ENCODE measurements at regions not wholly inside any gene's neighbourhood (a gene's known extent, or its start where the extent isn't known, plus 50 kb on each side); places are given as distances from the start of the nearest gene placed in this dataset.

- no peak for DNase-seq (ENCODE audit: low spot score)
Measured at GRCh38 chr14:22477569-22478194, 111.3 kb downstream of the DAD1 start.

GRCh38 chr14:22476887-22477286, 112.1 kb downstream of the DAD1 start:
- no peak for DNase-seq (ENCODE audit: low spot score)

GRCh38 chr14:22476005-22476751, 112.8 kb downstream of the DAD1 start:
- DNase-seq (ENCODE audit: low spot score): no peak

GRCh38 chr14:22475381-22475780, 113.6 kb downstream of the DAD1 start:
- DNase-seq (ENCODE audit: low spot score): no peak

- DNase-seq (ENCODE audit: low spot score): no peak
Measured at GRCh38 chr14:22474730-22475351, 114.2 kb downstream of the DAD1 start.

- DNase-seq (ENCODE audit: low spot score): peak; percentile 67
Measured at GRCh38 chr14:22472935-22473854, 115.8 kb downstream of the DAD1 start.

- no peak for DNase-seq (ENCODE audit: low spot score)
Measured at GRCh38 chr14:22472466-22472865, 116.6 kb downstream of the DAD1 start.

GRCh38 chr14:22471545-22472121, 117.4 kb downstream of the DAD1 start:
- peak; percentile 33 for DNase-seq (ENCODE audit: low spot score)

GRCh38 chr14:22469538-22470303, 119.3 kb downstream of the DAD1 start:
- no peak for DNase-seq (ENCODE audit: low spot score)

- DNase-seq (ENCODE audit: low spot score): no peak
Measured at GRCh38 chr14:22468830-22469229, 120.2 kb downstream of the DAD1 start.

GRCh38 chr14:22466491-22466890, 122.5 kb downstream of the DAD1 start:
- DNase-seq (ENCODE audit: low spot score): no peak

- DNase-seq (ENCODE audit: low spot score): no peak
Measured at GRCh38 chr14:22465201-22465840, 123.7 kb downstream of the DAD1 start.

GRCh38 chr14:22464422-22465142, 124.4 kb downstream of the DAD1 start:
- no peak for DNase-seq (ENCODE audit: low spot score)

- DNase-seq (ENCODE audit: low spot score): peak; percentile 55
Measured at GRCh38 chr14:22463763-22464173, 125.3 kb downstream of the DAD1 start.

- no peak for DNase-seq (ENCODE audit: low spot score)
Measured at GRCh38 chr14:22462923-22463322, 126.1 kb downstream of the DAD1 start.

- DNase-seq (ENCODE audit: low spot score): no peak
Measured at GRCh38 chr14:22460461-22461195, 128.4 kb downstream of the DAD1 start.

- DNase-seq (ENCODE audit: low spot score): no peak
Measured at GRCh38 chr14:22458737-22459136, 130.3 kb downstream of the DAD1 start.

GRCh38 chr14:22456998-22457594, 131.9 kb downstream of the DAD1 start:
- no peak for DNase-seq (ENCODE audit: low spot score)

GRCh38 chr14:22456421-22456820, 132.6 kb downstream of the DAD1 start:
- DNase-seq (ENCODE audit: low spot score): no peak

Measured in SW480 (cell line).